ENCODE measurements at regions not wholly inside any gene's neighbourhood (a gene's known extent, or its start where the extent isn't known, plus 50 kb on each side); places are given as distances from the start of the nearest gene placed in this dataset.

GRCh38 chr10:29176845-29177832, 111.7 kb upstream of the LYZL1 start:
- no peak for DNase-seq

GRCh38 chr10:29181936-29182335, 106.9 kb upstream of the LYZL1 start:
- DNase-seq, result peak; percentile 54

DNA sequence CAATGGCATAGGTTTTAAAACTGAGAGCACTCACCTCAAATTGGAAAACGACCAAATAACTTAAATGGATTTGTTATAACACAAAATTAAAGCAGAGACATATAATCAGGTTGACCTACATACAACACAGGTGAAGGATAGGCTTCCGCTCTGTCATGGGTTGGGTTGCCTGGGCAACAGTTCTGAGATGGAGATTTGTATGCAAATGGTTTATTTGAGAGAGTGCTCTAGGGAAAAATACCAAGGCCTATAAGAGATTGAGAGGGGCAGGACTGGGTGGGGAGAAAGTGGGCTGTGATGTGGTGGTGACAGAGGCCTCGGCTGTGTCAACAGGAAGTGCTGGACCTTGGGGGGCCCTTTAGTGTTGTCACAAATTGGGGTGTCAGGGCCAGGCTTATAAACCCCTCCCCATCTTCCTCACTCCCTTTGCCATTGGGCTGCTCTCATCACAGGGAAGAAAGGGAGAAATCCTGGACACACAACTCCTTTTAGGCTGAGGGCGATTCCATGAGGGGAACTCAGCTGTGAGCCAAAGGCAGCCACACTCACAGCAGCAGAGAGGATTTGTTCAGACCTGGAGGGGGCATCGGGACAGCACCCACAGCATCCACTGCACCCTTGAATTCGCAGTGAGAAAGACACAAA, 105.4 kb upstream of the LYZL1 start:
- no peak for DNase-seq

DNA sequence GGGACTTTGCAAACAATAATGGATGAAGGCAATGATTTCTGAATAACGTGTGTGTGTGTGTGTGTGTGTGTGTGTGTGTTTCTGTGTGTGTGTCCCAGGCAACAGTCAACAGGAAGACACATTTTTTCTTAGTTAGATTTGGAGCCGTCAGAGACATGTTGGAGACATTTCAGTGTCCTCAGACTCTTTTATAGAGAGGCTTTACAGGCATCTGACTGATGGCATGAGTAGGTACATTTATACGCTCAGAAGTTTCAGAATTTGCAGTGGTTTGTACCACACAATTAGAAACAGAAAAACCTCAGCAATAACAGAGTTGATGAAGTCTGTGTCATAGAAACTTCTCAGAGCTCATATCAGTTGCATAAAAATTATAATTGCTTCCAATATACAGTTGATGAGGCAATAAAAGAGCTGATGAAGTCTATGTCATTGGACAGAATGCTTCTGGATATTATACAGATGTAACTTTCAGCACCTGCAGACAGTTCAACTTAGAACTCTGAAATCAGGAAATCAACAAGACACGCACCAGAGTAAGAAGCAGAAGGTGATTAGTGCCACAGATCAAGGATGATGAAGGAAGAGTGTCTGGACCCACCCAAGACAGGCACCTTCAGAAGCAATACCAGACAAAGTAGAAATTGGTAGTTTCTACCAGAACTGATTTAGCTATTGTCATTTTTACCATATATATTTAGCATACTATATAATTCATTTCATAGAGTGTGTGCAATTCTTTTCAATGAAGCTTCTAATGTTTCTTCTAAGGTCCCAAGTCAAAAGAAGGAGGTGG, 104.5 kb upstream of the LYZL1 start:
- DNase-seq, result no peak

- DNase-seq, result no peak
These were observed 103.8 kb upstream of the LYZL1 start for GRCh38 chr10:29185050-29185449.

GRCh38 chr10:29186221-29186620, 102.6 kb upstream of the LYZL1 start:
- DNase-seq, result peak; percentile 14

- no peak for DNase-seq
These were observed 99.6 kb upstream of the LYZL1 start for GRCh38 chr10:29189256-29189655.

GRCh38 chr10:29191674-29192073, 97.2 kb upstream of the LYZL1 start:
- DNase-seq, result no peak

- no peak for DNase-seq
These were observed 89.5 kb upstream of the LYZL1 start for GRCh38 chr10:29199339-29199738.

DNA sequence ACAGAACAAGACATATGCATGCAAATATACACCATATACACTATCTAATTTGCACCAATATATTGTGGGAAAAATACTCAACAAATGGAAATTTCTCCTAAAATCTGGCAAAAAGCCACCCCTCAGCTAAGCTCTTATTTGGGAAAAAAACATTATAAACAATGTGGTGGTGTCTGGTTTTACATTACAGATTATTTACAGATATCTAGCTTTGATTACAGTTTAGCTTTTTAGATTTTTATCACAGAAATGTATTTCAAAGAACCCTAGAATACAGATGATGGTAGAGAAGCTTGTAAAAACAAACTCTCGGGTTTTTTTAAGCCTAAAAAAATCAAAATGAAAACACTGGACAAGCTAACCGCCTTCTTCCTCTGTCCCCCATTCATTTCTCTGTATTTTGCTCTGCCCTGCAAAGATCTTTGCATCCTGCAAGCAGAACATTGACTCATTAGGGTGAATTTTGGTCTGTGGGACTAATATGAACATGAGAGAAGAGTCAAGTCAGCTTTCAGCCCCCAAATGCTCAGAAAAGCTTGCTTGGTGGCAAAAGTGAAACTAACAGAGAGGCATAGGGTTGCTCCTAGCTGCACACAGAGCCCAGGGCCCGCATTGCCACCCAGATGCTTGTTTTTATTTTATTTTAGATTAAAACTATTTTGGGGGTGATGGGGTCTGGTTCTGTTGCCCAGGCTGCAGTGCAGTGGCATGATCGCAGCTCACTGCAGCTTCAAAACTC, 88.8 kb upstream of the LYZL1 start:
- peak; percentile 1 for DNase-seq

GRCh38 chr10:29202386-29202940, 86.4 kb upstream of the LYZL1 start:
- DNase-seq, result no peak

DNA sequence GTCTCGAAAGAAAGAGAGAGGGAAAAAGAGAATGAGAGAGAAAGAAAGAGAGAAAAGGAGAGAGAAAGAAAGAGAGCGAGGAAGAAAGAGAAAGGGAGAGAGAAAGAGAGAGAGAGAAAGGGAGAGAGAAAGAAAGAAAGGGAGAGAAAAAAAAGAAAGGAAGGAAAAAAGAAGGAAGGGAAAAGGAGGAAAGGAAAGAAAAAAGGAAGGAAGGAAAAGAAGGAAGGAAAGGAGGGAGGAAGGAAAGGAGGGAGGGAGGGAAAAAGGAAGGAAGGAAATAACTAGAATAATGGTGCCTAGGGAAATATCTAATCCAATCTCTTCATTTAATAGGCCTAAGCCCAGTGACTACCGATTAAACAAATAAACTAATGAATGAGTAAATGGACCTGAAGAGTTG, 85.4 kb upstream of the LYZL1 start:
- no peak for DNase-seq

DNA sequence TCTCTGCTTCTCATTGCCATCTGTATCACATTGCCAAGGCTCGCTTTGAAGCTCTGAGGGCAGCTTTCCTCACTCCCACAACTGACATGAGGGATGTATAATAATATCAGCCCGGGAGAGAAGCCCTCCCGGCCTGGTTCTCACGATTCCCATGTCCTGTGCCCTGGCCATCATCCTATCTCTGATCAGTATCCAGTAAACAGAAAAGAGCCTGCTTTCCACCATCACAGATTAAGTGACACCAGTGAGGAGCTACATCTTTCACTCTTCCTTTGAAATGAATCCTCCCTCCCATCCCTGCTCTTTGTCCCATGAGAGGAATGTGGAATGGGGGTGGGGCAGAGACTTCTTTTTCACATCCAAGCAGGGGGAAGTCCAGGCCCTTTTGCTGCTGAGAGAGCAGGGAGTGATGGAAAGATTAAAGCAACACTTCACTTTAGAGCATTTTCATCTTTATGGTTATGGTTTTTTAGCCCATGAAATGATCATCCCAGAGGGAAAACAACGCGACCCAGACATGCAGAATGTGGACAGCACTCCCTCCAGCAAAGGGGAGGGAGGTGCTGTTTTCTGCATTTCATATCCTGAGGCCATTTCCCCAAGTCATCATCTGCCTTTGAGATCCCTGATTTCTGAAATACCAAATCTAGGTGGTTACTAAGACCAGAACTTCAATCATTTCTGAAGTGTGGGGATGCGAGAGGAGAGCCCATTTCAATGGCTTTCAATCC, 84.6 kb upstream of the LYZL1 start:
- peak; percentile 26 for DNase-seq

- DNase-seq, result no peak
These were observed 83.1 kb upstream of the LYZL1 start for GRCh38 chr10:29205787-29206186.

DNA sequence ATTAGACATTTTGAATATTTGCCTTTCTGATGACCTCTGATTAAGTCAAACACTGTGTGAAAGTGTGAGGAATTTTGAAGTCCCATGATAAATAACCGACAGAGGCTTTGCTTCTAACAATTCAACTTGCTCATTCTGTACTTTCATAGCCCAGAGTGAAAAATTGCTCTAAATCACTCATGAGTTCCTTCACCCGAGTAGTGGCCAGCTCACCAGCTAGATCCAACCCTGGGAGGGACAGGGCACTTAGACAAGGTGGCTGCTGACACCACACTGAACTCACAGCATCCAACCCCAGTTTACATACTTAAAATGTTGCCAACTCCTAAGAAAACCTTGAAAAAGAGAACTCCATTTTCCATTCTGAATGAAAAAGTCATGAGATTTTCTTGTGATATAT, 80.0 kb upstream of the LYZL1 start:
- DNase-seq, result no peak

DNA sequence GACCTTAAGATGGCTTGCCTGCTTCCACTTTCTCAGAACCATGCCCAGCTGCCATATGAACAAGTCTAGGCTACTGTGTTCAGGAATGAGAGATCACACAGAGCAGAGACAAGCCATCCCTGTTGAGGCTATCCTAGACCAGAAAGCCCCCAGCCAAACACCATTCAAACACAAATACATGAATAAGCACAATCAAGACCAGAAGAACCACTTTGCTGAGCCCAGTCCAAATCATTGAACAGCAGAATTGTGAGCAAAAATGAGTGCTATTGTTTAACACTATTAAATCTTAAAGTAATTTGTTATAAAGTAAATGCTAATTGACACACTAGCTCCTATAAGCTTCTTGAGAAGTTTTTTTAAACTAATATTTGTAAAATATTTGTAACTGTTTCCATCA, 79.0 kb upstream of the LYZL1 start:
- DNase-seq, result no peak

- peak; percentile 9 for DNase-seq
These were observed 78.5 kb upstream of the LYZL1 start for GRCh38 chr10:29210266-29210868.

DNA sequence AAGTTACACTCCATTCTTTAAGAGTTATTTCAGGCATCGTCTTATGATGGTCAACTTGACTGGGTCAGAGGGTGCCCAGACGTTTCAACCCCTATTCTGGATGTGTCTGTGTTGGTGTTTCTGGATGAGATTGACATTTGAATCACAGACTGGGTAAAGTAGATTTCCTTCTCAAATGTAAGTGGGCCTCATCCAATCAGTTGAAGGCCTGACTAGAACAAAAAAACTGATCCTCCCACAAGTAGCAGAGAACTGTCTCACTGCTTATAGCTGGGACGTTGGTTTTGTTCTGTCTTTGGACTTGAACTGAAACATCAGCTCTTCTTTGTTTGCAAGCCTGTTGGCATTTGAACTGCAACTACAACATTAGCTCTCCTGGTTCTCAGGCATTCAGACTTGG, 76.3 kb upstream of the LYZL1 start:
- no peak for DNase-seq

DNA sequence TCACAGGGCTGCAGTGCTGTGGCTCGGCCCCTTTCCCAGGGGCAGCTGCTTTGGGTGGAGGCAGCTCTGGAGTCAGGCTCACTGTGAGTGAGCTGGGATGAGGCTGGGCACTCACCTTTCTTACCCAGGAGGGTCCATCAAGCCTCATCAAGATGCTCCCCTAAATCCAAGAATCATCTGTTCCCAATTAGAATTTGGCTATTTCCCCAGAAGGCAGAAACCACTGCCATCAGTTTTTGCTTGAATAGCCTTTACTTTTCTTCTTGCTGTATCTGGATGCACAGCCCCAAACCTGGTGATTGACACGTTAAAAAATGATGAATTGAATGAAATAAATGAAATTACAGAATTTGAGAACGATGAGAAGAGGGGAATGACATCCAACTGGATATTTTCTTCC, 74.3 kb upstream of the LYZL1 start:
- DNase-seq, result no peak

DNA sequence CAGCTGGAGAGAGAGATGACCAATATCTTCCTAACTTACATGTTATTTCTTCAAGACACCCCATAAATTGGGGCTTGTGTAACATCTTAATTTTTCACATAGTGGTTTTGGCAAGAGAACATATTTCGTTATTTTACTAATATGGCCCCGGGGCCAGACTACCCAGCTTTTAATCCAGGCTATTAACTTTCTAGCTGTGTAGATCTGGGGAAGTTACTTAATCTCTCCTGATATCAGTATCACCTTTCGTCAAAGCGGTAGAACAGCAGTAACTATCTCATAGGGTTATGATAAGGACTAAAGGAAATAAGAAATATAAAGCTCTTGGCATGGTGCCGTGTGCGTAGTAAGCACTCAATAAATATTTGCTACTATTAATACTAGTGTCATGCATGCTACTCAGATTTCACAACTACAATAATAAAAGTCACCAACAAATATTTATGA, 71.6 kb upstream of the LYZL1 start:
- no peak for DNase-seq

DNA sequence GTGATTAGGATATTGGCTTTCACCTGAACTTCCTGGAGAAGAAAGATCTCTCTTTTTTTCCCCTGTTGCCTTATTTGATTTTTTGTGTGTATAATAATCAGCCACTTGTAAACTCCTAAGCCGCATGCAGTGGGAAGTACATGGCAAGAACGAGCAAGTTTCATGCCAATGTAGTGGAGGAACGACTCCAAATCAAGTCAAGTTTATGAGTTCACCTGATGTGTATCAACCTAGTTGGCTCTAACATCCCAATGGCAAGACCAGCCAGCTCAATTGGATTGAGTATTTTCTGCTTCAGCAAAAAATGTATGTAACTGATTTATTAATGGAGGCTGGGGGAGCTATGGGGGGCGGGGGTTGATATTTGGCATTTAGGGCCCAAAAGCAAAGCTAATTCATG, 65.5 kb upstream of the LYZL1 start:
- DNase-seq, result no peak
